GM18951 (cell line): ENCODE measurements at regions not wholly inside any gene's neighbourhood (a gene's known extent, or its start where the extent isn't known, plus 50 kb on each side); places are given as distances from the start of the nearest gene placed in this dataset.
"Not testable (repeated sequence)": the region's sequence is repeated elsewhere in the genome, so short reads cannot be mapped to it uniquely, and the experiment has no call there.

Experiments
- POLR2A ChIP-seq: IDR thresholded peaks from 4 replicates; pipeline ENCODE4 v1.6.1; 2011; ENCODE audit warnings: mild to moderate bottlenecking; ENCODE audit not compliant: insufficient read length, insufficient read depth; ENCODE audit errors: extremely low read depth
- in situ Hi-C: fragments of 300-500 bp; cut with MboI; formaldehyde crosslinking; loops from one replicate; pipeline ENCODE4 v1.12.0; 2022; ENCODE audit warnings: low sequenced_read_pairs, mixed read lengths, inconsistent platforms; ENCODE audit not compliant: unreplicated experiment

GRCh38 chr17:22123536-22124281, 431.4 kb downstream of the KCNJ18 start:
- no peak for TF ChIP-seq POLR2A
- in situ Hi-C loops = no loop called here

GRCh38 chr17:22128171-22128570, 435.8 kb downstream of the KCNJ18 start:
- in situ Hi-C loops = no loop called here
- TF ChIP-seq POLR2A = no peak

- in situ Hi-C loops = no loop called here
- TF ChIP-seq POLR2A = no peak
These were observed 436.4 kb downstream of the KCNJ18 start for GRCh38 chr17:22128723-22129122.

GRCh38 chr17:22129920-22130319, 437.6 kb downstream of the KCNJ18 start:
- in situ Hi-C loops = not testable (repeated sequence)

GRCh38 chr17:22131740-22132139, 439.4 kb downstream of the KCNJ18 start:
- TF ChIP-seq POLR2A = no peak
- in situ Hi-C loops = no loop called here

- in situ Hi-C loops = no loop called here
These were observed 446.6 kb downstream of the KCNJ18 start for GRCh38 chr17:22138861-22139469.

GRCh38 chr17:22142091-22142490, 449.8 kb downstream of the KCNJ18 start:
- TF ChIP-seq POLR2A = no peak
- in situ Hi-C loops = no loop called here

More at GRCh38 chr17:22138861-22139469, 446.6 kb downstream of the KCNJ18 start:
- no peak for TF ChIP-seq POLR2A

GRCh38 chr17:22145605-22146178, 453.4 kb downstream of the KCNJ18 start:
- in situ Hi-C loops = no loop called here

GRCh38 chr17:22158364-22158763, 466.0 kb downstream of the KCNJ18 start:
- in situ Hi-C loops = no loop called here
- no peak for TF ChIP-seq POLR2A

More at GRCh38 chr17:22145605-22146178, 453.4 kb downstream of the KCNJ18 start:
- no peak for TF ChIP-seq POLR2A

- in situ Hi-C loops = no loop called here
- no peak for TF ChIP-seq POLR2A
These were observed 469.1 kb downstream of the KCNJ18 start for GRCh38 chr17:22161376-22161775.

- TF ChIP-seq POLR2A = no peak
- in situ Hi-C loops = no loop called here
These were observed 479.3 kb downstream of the KCNJ18 start for GRCh38 chr17:22171631-22172030.

- no peak for TF ChIP-seq POLR2A
- in situ Hi-C loops = no loop called here
These were observed 500.8 kb downstream of the KCNJ18 start for GRCh38 chr17:22193113-22193512.

GRCh38 chr17:22200187-22200586, 507.9 kb downstream of the KCNJ18 start:
- in situ Hi-C loops = not testable (repeated sequence)

- in situ Hi-C loops = no loop called here
- TF ChIP-seq POLR2A = no peak
These were observed 510.4 kb downstream of the KCNJ18 start for GRCh38 chr17:22202702-22203101.
